K562 (cell line): ENCODE measurements at regions not wholly inside any gene's neighbourhood (a gene's known extent, or its start where the extent isn't known, plus 50 kb on each side); places are given as distances from the start of the nearest gene placed in this dataset.

Experiments
- CEBPG ChIP-seq, 3 experiments: fragments of 200-800 bp in 1 of 3; sonication (Bioruptor generic) in 1 of 3; sonication (generic) in 1 of 3; formaldehyde crosslinking in 1 of 3; IDR thresholded peaks in 2 of 3; conservative IDR thresholded peaks in 1 of 3; 2 replicates each; pipeline versions ENCODE4 v1.6.1 to v1.8.0; 2016 to 2022; ENCODE audit warnings: missing compliant biosample characterization in 2 of 3, missing genetic modification characterization in 2 of 3, mild to moderate bottlenecking in 1 of 3, missing genetic modification reagents in 1 of 3
- DACH1 ChIP-seq: fragments of 450-650 bp; IDR thresholded peaks from 2 replicates; pipeline ENCODE4 v1.6.1; 2018; ENCODE audit not compliant: partially characterized antibody
- HSF4 ChIP-seq: fragments of 250-450 bp; sonication (Bioruptor Pico); IDR thresholded peaks from 2 replicates; pipeline ENCODE4 v2.1.2; 2022; ENCODE audit warnings: mild to moderate bottlenecking, moderate library complexity, borderline replicate concordance
- KLF16 ChIP-seq: IDR thresholded peaks from 2 replicates; pipeline ENCODE4 v1.6.1; 2016; ENCODE audit warnings: antibody characterized with exemption
- MIER1 ChIP-seq: fragments of 450-650 bp; IDR thresholded peaks from 2 replicates; pipeline ENCODE4 v1.6.1; 2016; ENCODE audit warnings: antibody characterized with exemption, mild to moderate bottlenecking, low read depth
- NFXL1 ChIP-seq: fragments of 450-650 bp; formaldehyde crosslinking; IDR thresholded peaks from 2 replicates; pipeline ENCODE4 v1.4.0; 2021; ENCODE audit warnings: mild to moderate bottlenecking
- NR4A1 ChIP-seq, 2 experiments: fragments of 250-450 bp in 1 of 2; fragments of 450-650 bp in 1 of 2; sonication (Bioruptor Pico) in 1 of 2; IDR thresholded peaks; 2 replicates each; pipeline versions ENCODE4 v1.4.0 to v1.6.1; 2016 to 2020; ENCODE audit warnings: mild to moderate bottlenecking in 2 of 2, missing compliant biosample characterization in 1 of 2, missing genetic modification characterization in 1 of 2, moderate library complexity in 1 of 2
- NUFIP1 ChIP-seq: fragments of 450-650 bp; IDR thresholded peaks from 2 replicates; pipeline ENCODE4 v1.6.1; 2018; ENCODE audit not compliant: partially characterized antibody
- RHOXF2B ChIP-seq: fragments of 250-450 bp; sonication (Bioruptor Pico); conservative IDR thresholded peaks from 2 replicates; pipeline ENCODE4 v1.5.1; 2021
- SMAD2 ChIP-seq: fragments of 150-350 bp; IDR thresholded peaks from 2 replicates; pipeline ENCODE4 v1.6.1; 2014; ENCODE audit warnings: low read depth, mild to moderate bottlenecking, low read length
- TCF3 ChIP-seq: sonication (generic); formaldehyde crosslinking; IDR thresholded peaks from 2 replicates; pipeline ENCODE4 v1.4.0; 2020; ENCODE audit warnings: mild to moderate bottlenecking, missing genetic modification reagents
- TCFL5 ChIP-seq: fragments of 250-450 bp; sonication (Bioruptor Pico); conservative IDR thresholded peaks from 2 replicates; pipeline ENCODE4 v1.6.1; 2021; ENCODE audit warnings: mild to moderate bottlenecking, moderate library complexity, matching md5 sums
- ZNF444 ChIP-seq: fragments of 250-450 bp; sonication (Bioruptor Pico); IDR thresholded peaks from 2 replicates; pipeline ENCODE4 v1.4.0; 2020; ENCODE audit warnings: mild to moderate bottlenecking, moderate library complexity
- ZNF707 ChIP-seq: fragments of 250-450 bp; sonication (Bioruptor Pico); conservative IDR thresholded peaks from 2 replicates; pipeline ENCODE4 v1.8.0; 2022; ENCODE audit warnings: inconsistent platforms, mild to moderate bottlenecking, moderate library complexity
- TF ChIP-seq, protein P1 (sequence below): fragments of 450-650 bp; conservative IDR thresholded peaks from 2 replicates; pipeline ENCODE4 v1.6.1; 2016; ENCODE audit warnings: missing genetic modification characterization, low read depth, mild to moderate bottlenecking, missing compliant biosample characterization, moderate library complexity
- TF ChIP-seq, protein P2 (sequence below): sonication (generic); formaldehyde crosslinking; IDR thresholded peaks from 2 replicates; pipeline ENCODE4 v1.8.1; 2023; ENCODE audit warnings: mild to moderate bottlenecking, missing genetic modification reagents
- TF ChIP-seq, protein P3 (sequence below): sonication (generic); formaldehyde crosslinking; IDR thresholded peaks from 2 replicates; pipeline ENCODE4 v1.8.0; 2022; ENCODE audit warnings: missing genetic modification reagents, mild to moderate bottlenecking, borderline replicate concordance
- TF ChIP-seq, protein P4 (sequence below): fragments of 250-450 bp; sonication (Bioruptor Pico); IDR thresholded peaks from 2 replicates; pipeline ENCODE4 v1.8.0; 2021; ENCODE audit warnings: moderate library complexity, mild to moderate bottlenecking, inconsistent platforms
- TF ChIP-seq, protein P5 (sequence below): fragments of 250-450 bp; sonication (Bioruptor Pico); IDR thresholded peaks from 2 replicates; pipeline ENCODE4 v1.5.1; 2021; ENCODE audit warnings: mild to moderate bottlenecking

DNA sequence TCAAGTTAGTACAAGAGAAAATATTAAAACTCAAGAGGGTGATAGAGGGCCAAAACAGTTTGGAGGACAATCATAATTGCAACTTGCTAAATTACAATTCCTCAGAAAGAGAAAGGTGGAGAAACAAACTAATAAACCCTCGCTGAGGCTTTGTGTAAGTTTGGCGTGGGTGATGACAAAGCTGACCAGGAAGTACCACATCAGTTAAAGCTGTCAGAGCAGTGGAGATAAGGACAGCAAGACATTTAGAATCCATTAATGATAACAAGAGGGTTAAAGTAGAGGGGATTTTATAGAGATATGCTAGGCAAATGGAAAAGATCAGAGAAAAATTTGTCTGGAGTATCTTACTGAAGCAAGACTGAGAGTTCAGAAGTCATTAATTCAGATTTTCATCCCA lies 334.4 kb downstream of the TFAP2B start (continued):
- TF ChIP-seq, protein P1, sequence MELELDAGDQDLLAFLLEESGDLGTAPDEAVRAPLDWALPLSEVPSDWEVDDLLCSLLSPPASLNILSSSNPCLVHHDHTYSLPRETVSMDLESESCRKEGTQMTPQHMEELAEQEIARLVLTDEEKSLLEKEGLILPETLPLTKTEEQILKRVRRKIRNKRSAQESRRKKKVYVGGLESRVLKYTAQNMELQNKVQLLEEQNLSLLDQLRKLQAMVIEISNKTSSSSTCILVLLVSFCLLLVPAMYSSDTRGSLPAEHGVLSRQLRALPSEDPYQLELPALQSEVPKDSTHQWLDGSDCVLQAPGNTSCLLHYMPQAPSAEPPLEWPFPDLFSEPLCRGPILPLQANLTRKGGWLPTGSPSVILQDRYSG: no peak
- TF ChIP-seq ZNF707 (CRISPR knock-in tag): no peak
- TF ChIP-seq, protein P2, sequence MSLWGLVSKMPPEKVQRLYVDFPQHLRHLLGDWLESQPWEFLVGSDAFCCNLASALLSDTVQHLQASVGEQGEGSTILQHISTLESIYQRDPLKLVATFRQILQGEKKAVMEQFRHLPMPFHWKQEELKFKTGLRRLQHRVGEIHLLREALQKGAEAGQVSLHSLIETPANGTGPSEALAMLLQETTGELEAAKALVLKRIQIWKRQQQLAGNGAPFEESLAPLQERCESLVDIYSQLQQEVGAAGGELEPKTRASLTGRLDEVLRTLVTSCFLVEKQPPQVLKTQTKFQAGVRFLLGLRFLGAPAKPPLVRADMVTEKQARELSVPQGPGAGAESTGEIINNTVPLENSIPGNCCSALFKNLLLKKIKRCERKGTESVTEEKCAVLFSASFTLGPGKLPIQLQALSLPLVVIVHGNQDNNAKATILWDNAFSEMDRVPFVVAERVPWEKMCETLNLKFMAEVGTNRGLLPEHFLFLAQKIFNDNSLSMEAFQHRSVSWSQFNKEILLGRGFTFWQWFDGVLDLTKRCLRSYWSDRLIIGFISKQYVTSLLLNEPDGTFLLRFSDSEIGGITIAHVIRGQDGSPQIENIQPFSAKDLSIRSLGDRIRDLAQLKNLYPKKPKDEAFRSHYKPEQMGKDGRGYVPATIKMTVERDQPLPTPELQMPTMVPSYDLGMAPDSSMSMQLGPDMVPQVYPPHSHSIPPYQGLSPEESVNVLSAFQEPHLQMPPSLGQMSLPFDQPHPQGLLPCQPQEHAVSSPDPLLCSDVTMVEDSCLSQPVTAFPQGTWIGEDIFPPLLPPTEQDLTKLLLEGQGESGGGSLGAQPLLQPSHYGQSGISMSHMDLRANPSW (CRISPR knock-in tag): no peak
- no peak for TF ChIP-seq TCFL5
- TF ChIP-seq, protein P3, sequence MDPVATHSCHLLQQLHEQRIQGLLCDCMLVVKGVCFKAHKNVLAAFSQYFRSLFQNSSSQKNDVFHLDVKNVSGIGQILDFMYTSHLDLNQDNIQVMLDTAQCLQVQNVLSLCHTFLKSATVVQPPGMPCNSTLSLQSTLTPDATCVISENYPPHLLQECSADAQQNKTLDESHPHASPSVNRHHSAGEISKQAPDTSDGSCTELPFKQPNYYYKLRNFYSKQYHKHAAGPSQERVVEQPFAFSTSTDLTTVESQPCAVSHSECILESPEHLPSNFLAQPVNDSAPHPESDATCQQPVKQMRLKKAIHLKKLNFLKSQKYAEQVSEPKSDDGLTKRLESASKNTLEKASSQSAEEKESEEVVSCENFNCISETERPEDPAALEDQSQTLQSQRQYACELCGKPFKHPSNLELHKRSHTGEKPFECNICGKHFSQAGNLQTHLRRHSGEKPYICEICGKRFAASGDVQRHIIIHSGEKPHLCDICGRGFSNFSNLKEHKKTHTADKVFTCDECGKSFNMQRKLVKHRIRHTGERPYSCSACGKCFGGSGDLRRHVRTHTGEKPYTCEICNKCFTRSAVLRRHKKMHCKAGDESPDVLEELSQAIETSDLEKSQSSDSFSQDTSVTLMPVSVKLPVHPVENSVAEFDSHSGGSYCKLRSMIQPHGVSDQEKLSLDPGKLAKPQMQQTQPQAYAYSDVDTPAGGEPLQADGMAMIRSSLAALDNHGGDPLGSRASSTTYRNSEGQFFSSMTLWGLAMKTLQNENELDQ (CRISPR knock-in tag): no peak
- TF ChIP-seq MIER1: no peak
- TF ChIP-seq, protein P4, sequence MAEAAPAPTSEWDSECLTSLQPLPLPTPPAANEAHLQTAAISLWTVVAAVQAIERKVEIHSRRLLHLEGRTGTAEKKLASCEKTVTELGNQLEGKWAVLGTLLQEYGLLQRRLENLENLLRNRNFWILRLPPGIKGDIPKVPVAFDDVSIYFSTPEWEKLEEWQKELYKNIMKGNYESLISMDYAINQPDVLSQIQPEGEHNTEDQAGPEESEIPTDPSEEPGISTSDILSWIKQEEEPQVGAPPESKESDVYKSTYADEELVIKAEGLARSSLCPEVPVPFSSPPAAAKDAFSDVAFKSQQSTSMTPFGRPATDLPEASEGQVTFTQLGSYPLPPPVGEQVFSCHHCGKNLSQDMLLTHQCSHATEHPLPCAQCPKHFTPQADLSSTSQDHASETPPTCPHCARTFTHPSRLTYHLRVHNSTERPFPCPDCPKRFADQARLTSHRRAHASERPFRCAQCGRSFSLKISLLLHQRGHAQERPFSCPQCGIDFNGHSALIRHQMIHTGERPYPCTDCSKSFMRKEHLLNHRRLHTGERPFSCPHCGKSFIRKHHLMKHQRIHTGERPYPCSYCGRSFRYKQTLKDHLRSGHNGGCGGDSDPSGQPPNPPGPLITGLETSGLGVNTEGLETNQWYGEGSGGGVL (CRISPR knock-in tag): no peak
- no peak for TF ChIP-seq SMAD2
- no peak for TF ChIP-seq HSF4
- peak; percentile 73 for TF ChIP-seq DACH1
- no peak for TF ChIP-seq KLF16
- TF ChIP-seq, protein P5, sequence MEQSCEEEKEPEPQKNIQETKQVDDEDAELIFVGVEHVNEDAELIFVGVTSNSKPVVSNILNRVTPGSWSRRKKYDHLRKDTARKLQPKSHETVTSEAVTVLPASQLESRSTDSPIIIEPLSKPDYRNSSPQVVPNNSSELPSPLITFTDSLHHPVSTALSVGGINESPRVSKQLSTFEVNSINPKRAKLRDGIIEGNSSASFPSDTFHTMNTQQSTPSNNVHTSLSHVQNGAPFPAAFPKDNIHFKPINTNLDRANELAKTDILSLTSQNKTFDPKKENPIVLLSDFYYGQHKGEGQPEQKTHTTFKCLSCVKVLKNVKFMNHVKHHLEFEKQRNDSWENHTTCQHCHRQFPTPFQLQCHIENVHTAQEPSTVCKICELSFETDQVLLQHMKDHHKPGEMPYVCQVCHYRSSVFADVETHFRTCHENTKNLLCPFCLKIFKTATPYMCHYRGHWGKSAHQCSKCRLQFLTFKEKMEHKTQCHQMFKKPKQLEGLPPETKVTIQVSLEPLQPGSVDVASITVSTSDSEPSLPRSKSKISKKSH (CRISPR knock-in tag): no peak
- 0 out of 2 replicates have a peak, but pooled peaks have one; percentile 19 for TF ChIP-seq TCF3
- no peak for TF ChIP-seq ZNF444 (CRISPR knock-in tag)
- TF ChIP-seq RHOXF2B (CRISPR knock-in tag): no peak
- no peak for TF ChIP-seq NUFIP1
- TF ChIP-seq CEBPG (CRISPR knock-in tag; IDR thresholded peaks at IDR 0.05): no peak
- no peak for TF ChIP-seq CEBPG (tag; conservative IDR thresholded peaks at IDR 0.05 in 1 of 2, IDR thresholded peaks at IDR 0.05 in 1 of 2)
- no peak for TF ChIP-seq NFXL1 (CRISPR knock-in tag)
- TF ChIP-seq NR4A1 (CRISPR knock-in tag; IDR thresholded peaks at IDR 0.05): no peak
- TF ChIP-seq NR4A1 (tag; IDR thresholded peaks at IDR 0.05): no peak
